Stimulated activated CD8-positive, alpha-beta memory T cell treated with anti-CD3 and anti-CD28 coated beads, Interleukin-4, amount 100 ng/mL, for 4 hours (primary cell): ENCODE measurements at regions not wholly inside any gene's neighbourhood (a gene's known extent, or its start where the extent isn't known, plus 50 kb on each side); places are given as distances from the start of the nearest gene placed in this dataset.
"Not testable (repeated sequence)": the region's sequence is repeated elsewhere in the genome, so short reads cannot be mapped to it uniquely, and the experiment has no call there.

Source experiments
- DNase-seq, 2 donors: peaks; one replicate each; pipeline ENCODE4 v3.0.0-alpha.2; 2020; ENCODE audit warnings: low read depth in 2 of 2, low spot score in 1 of 2

GRCh38 chr14:89572596-89573398 is 155.8 kb upstream of the FOXN3 start:
- DNase-seq: no peak

- no peak for DNase-seq
Observed at GRCh38 chr14:89571491-89571890, 154.5 kb upstream of the FOXN3 start.

GRCh38 chr14:89566644-89567415 is 149.8 kb upstream of the FOXN3 start:
- no peak for DNase-seq

GRCh38 chr14:89566180-89566579 is 149.1 kb upstream of the FOXN3 start:
- DNase-seq: no peak

GRCh38 chr14:89565607-89566006 is 148.6 kb upstream of the FOXN3 start:
- no peak for DNase-seq

- no peak for DNase-seq
Observed at GRCh38 chr14:89564989-89565388, 148.0 kb upstream of the FOXN3 start.

GRCh38 chr14:89564286-89564957 is 147.4 kb upstream of the FOXN3 start:
- DNase-seq: no peak

GRCh38 chr14:89563471-89563870 is 146.4 kb upstream of the FOXN3 start:
- DNase-seq: no peak

- no peak for DNase-seq
Observed at GRCh38 chr14:89551955-89552354, 134.9 kb upstream of the FOXN3 start.

- no peak for DNase-seq
Observed at GRCh38 chr14:89551432-89551831, 134.4 kb upstream of the FOXN3 start.

GRCh38 chr14:89550821-89551220 is 133.8 kb upstream of the FOXN3 start:
- no peak for DNase-seq

GRCh38 chr14:89549381-89550125 is 132.5 kb upstream of the FOXN3 start:
- DNase-seq: no peak

- DNase-seq: not testable (repeated sequence)
Observed at GRCh38 chr14:89547047-89547446, 130.0 kb upstream of the FOXN3 start.

- no peak for DNase-seq
Observed at GRCh38 chr14:89544636-89545301, 127.7 kb upstream of the FOXN3 start.

- no peak for DNase-seq
Observed at GRCh38 chr14:89543425-89543790, 126.4 kb upstream of the FOXN3 start.

- no peak for DNase-seq
Observed at GRCh38 chr14:89542786-89543424, 125.9 kb upstream of the FOXN3 start.

- DNase-seq: no peak
Observed at GRCh38 chr14:89540830-89541470, 123.9 kb upstream of the FOXN3 start.

- DNase-seq: no peak
Observed at GRCh38 chr14:89540009-89540829, 123.2 kb upstream of the FOXN3 start.

- no peak for DNase-seq
Observed at GRCh38 chr14:89537911-89538310, 120.9 kb upstream of the FOXN3 start.
